ENCODE measurements at regions not wholly inside any gene's neighbourhood (a gene's known extent, or its start where the extent isn't known, plus 50 kb on each side); places are given as distances from the start of the nearest gene placed in this dataset.

DNA sequence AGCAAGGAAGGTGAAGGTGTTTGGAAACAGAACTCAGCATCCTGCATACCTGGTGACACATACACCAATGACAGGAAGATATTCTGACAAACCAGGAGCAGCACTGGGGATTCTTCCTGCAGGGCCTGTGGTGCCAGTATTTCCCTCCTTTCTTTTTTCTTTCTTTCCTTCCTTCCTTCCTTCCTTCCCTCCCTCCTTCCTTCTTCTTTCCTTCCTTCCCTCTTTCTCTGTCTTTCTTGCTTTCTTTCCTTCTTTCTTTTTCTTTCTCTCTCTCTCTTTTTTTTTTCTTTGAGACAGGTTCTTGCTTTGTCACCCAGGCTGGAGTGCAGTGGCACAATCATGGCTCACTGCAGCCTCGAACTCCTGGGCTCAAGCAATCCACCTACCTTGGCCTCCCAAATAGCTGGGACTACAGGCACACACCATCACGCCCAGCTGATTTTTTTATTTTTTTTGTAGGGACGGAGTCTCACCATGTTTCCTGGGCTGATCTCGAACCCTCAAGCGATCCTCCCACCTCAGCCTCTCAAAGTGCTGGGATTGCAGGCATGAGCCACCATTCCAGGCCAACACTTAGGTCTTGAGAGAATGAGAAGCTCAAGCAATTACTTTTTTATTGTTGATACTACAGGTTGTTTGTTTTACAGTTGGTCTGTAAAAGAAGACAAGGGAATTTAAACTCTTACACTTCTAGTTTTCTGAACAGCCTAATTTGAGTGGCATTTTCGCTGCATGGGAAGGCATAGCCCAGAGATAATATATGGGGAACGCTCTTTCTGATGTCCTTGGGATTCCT lies 54.7 kb upstream of the GATA6 start:
- no peak for DNase-seq (ENCODE audit: extremely low read depth, insufficient read length)
- TF ChIP-seq, protein P1, sequence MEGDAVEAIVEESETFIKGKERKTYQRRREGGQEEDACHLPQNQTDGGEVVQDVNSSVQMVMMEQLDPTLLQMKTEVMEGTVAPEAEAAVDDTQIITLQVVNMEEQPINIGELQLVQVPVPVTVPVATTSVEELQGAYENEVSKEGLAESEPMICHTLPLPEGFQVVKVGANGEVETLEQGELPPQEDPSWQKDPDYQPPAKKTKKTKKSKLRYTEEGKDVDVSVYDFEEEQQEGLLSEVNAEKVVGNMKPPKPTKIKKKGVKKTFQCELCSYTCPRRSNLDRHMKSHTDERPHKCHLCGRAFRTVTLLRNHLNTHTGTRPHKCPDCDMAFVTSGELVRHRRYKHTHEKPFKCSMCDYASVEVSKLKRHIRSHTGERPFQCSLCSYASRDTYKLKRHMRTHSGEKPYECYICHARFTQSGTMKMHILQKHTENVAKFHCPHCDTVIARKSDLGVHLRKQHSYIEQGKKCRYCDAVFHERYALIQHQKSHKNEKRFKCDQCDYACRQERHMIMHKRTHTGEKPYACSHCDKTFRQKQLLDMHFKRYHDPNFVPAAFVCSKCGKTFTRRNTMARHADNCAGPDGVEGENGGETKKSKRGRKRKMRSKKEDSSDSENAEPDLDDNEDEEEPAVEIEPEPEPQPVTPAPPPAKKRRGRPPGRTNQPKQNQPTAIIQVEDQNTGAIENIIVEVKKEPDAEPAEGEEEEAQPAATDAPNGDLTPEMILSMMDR (IDR thresholded peaks at IDR 0.05; ENCODE audit: insufficient read depth, low read length, poor library complexity, severe bottlenecking), result no peak
- peaks cover 1% of the 10 kb centered on the region for H3K27me3 ChIP-seq (replicated peaks; ENCODE audit: control insufficient read depth, insufficient read depth, low read length)
- H3K36me3 ChIP-seq (ENCODE audit: control insufficient read depth, insufficient read depth, low read length), result no peaks in the 10 kb centered on the region
- no peak overlapping the region for H3K4me3 ChIP-seq (replicated peaks; ENCODE audit: low read depth, low read length)

DNA sequence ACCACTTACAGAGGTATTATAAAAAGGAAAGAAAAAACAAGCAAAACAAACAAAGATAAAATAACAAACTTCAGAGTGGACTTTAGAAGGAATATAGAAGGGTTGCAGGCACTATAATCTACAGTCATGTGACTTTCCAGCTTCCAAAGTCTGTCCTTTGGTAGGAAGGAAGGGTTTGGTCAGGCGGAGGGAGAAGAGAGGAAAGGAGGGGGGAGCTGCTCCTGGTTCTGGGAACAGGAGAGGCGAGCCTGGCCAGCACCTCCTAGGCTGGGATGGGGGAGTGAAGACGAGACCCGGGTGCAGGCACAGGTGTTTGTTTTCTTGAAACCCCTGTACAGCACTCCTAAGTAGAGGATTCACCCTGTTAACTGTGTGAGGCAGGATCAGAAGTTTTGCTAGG lies 53.8 kb upstream of the GATA6 start:
- no peak for DNase-seq (ENCODE audit: extremely low read depth, insufficient read length)
- H3K36me3 ChIP-seq (ENCODE audit: control insufficient read depth, insufficient read depth, low read length), result no peaks in the 10 kb centered on the region
- H3K27me3 ChIP-seq (replicated peaks; ENCODE audit: control insufficient read depth, insufficient read depth, low read length), result peaks cover under 1% of the 10 kb centered on the region
- TF ChIP-seq, protein P1 (IDR thresholded peaks at IDR 0.05; ENCODE audit: insufficient read depth, low read length, poor library complexity, severe bottlenecking), result no peak
- H3K4me3 ChIP-seq (replicated peaks; ENCODE audit: low read depth, low read length), result no peak overlapping the region

Data from GM06990 (cell line).